Frontal cortex (tissue), 3 donors: ENCODE measurements at regions not wholly inside any gene's neighbourhood (a gene's known extent, or its start where the extent isn't known, plus 50 kb on each side); places are given as distances from the start of the nearest gene placed in this dataset.
A peak's percentile ranks its signal among the peaks of the same experiment; 100 is the strongest.
"Not testable (repeated sequence)": the region's sequence is repeated elsewhere in the genome, so short reads cannot be mapped to it uniquely, and the experiment has no call there.

Experiments
- DNase-seq, 2 donors: peaks; one replicate each; pipeline ENCODE4 v3.0.0; 2012; ENCODE audit warnings: low spot score in 2 of 2
- FAIRE-seq: peaks from 2 replicates; lab custom pipeline; 2012; peaks lifted over from hg19 to GRCh38; lab: Jason Lieb, UNC
- donor health status: control.
- donor health status: control.
- donor health status: control.

DNA sequence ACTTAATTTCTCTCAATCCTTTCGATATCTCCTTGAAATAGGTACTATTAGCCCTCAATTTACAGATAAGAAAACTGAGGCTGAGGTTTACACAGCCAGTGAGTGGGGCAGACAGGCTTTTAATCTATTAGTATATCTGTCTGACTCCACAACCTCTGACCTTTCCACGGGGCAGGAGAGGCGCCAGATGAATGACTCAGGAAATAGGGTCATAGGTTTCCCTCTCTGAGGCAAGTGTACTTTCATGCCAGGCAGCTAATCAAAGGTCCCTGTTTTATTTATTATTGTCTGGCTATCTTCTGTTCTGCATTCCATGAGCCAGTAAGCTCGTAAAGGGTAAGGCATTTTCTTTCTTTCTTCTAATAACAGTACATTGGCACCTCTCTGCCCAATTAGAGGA is 79.6 kb upstream of the KLF4 start:
- no peak for DNase-seq
- FAIRE-seq: no peak

DNA sequence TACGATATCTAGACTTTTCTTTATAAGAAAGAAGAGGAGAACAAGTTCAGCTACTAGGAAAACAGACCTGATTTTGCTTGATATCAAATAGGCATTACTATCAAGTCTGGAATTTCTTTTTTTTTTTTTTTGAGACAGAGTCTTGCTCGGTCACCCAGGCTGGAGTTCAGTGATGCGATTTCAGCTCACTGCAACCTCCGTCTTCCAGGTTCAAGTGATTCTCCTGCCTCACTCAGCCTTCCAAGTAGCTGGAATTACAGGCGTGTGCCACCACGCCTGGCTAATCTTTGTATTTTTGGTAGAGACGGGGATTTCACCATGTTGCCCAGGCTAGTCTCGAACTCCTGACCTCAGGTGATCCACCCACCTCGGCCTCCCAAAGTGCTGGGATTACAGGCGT is 78.8 kb upstream of the KLF4 start:
- DNase-seq, FAIRE-seq: not testable (repeated sequence)

DNA sequence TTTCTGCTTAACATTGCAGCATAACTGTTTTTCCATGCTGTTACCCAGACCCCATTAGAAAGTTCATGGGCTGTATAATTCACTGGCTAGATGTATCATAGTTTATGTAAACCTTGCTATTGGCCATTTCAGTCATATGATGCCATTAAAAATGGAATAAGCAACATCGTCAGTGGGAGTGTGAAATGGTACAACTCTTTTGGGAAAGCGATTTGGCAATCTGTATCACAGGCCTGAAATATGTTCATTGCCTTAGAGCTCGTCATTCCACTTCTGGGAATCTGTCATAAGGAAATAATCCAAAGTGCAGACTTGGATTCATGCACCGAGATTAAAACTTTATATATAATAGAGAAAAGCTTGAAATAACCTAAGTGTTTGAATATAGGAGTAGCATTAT is 77.9 kb upstream of the KLF4 start:
- FAIRE-seq: no peak
- DNase-seq: no peak

DNA sequence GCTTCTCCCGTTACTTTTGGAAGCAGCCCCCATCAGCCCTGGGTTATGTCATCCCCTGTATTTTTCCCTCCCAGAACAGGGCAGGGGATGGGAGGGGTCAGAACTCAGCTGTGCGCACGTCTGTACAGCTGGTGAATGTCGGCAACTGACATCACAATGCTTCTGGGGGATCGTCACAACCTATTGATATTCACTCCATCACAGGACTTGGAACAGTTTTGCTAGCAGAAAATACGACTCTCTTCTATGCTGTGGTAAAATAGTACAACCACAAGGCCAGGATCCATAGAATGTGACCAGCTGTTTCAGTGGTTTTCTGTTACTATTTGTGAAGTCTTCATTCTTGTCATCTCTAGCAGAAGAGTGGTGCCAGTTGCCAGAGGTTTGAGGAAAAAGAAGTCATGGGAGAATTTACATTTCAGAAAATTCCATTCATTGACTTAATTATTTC is 77.1 kb upstream of the KLF4 start:
- FAIRE-seq: no peak

DNA sequence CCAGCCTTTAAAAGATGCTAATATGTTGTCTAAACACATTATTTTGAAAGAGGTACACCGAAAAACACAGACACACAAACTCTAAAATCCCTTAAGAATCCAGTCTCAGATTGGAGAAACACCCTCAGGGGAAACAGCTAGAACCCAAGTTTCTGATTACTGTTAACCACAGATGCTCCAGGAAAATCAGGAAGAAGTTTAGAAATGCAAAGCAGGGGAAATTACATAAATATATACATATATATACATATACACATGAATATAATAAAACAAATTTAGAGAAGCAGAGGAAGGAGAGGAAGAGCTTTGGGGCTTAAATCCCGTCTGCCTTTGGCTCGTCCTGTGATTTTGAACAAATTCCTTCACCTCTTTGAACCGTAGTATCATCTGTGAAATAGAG is 73.2 kb upstream of the KLF4 start:
- DNase-seq (no peak), FAIRE-seq (no peak)

More for the DNA sequence above, 77.1 kb upstream of the KLF4 start:
- no peak for DNase-seq

DNA sequence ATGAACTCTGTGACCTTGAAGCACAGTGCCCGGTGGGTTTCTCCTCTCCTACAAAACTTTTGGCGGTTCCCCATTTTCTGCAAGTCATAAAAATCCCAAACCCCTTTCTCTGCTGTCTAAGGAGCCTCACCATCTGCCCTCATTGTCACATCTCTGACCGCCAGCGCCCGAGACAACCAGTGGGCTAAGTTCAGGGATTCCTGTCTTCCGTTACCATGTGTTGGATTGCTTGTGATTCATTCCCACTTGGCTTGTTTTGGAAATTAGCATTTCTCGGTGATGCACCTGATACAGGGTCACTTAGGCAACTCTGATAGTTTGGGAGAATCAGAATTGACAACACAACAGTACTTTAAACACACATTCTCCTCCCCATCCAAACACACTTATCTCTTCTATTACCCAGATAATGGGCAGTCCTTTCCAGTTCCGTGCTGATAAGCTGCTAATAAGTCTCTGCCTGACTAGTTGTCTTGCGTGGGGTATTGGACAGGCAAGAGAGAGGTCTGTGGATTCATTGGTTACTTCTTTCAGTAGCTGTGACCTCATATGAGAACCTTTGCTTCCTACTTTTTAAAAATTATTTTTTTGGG is 70.0 kb upstream of the KLF4 start:
- FAIRE-seq (no peak), DNase-seq (no peak)

DNA sequence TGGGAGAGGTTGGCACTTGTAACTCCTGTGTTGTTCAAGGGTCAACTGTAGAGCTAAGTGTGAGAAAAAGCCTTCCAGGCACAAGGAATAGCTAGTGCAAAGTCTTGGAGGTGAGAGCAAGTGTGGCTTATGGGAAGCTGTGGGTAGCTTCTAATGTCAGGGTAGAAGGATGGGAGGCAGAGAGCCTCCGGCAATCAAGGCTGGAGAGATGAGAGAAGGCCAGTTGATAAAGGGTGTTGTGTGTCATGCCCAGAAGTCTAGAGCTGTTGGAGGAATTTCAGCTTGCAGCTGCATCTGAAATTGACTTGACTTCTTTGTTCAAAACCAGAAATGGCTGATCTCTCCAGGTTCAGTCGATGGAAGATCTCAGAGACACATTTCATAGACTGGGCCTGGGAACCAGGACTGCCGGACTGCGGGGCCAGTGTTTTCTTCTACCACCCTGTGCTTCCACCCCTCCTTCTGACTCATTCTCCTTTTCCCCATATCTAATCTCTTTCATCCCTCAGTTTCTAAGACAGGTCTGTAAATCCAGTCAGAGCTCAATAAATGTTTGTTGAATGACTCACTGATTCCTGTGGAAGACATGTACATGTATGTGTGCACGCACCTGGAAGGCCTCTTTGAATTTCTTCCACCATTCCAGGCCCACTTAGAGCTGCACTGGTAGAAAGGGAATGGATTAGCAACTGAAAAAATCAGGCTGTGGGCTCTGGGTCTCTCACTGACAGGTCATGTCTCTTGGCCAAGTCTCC is 67.8 kb upstream of the KLF4 start:
- FAIRE-seq: no peak
- DNase-seq: no peak

DNA sequence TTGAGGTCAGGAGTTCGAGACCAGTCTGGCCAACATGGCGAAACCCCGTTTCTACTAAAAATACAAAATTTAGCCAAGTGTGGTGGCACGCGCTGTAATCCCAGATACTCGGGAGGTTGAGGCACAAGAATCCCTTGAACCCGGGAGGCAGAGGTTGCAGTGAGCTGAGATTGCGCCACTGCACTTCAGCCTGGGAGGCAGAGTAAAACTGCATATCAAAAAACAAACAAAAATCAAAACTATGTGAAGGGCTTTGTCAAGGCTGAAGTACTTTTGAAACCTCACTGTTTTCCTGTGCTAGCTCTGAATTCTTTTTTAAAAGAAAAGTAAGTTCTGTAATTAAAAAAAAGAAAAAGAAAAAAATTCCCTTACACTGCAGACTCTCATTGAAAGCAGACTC is 65.1 kb upstream of the KLF4 start:
- DNase-seq (no peak), FAIRE-seq (no peak)

DNA sequence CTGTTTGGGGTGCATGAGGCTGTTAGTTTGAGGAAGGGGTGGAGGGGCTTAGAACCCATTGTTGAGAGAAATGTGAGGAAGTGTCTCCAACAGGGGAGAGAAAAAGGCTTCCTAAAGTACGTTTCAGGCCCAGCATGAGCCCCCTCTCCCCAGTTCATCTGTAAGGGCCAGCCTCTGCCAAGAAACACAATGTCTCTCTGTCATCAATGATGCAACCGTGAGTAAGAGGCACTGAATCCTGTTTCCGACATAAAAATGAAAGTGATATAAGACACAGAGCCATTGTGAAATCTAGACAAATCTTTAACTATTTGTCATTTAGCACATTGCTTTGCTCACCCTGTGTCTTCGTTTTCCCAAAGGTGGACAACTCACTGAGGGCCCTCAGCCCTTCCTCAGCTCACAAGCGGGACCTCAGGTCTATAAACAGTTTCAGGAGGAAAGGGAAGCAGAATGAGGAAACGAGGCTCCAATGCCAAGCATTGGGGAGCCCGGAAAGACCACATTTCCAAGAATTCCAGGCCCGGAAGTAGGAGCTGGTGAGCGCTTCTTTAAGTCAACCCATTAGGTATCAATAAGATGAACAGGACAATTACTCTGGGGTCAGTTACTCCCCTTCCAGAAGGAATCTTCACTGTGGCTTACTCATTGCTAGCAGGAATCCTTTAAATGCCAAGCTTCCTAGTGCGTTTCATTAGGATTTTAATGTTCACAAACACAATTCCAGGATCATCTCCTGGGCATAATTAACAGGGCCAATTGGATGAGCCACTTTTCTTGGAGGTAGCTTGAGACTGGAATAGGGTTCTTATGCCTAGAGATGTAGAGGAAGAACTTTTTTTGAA is 59.0 kb upstream of the KLF4 start:
- DNase-seq: peak in 1 of 2 donors; percentile 25
- FAIRE-seq: no peak

DNA sequence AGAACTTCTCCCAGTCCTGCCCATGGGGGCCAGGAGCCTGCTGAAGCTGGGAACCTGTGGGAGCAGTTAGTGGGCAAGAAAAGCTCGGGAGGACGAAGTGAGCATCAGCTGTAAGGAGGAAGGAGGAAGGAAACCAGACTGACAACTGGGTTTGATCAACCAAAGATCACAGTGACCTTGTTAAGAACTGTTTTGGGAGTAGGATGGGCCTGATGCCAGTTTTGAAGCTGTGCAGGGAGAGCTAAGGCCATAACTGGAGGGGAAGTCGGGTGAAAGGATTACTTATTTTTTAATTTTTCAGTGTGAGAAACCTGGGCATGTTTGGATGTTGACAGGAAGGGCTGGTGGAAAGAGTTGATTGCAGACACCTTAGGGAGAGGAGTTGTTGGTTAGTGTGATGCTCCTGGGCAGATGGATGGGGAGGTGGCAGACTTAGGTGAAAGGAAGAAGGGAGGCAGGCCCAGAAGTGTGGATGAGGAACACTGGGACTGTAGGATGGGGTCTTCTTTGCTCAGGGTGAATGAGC is 58.3 kb upstream of the KLF4 start:
- DNase-seq (no peak), FAIRE-seq (no peak)

DNA sequence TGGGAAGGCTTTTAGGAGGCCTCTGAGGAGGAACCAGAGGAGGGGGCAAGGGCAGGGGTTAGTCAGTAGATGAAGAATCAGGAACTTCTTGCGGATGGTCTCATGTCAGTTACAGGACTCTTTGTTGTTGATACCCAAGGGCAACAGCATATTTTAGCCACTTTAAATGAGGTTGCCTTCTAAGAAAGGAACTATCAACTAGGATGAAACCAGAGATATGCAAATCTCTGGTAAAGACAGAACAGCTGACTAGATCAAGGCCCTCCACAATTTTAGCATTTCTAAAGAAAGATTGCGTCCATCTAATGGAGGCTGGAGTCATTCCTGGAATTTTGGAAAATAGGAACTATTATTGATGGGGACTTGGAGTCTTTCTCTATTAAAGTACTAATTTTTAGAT is 57.7 kb upstream of the KLF4 start:
- no peak for DNase-seq

DNA sequence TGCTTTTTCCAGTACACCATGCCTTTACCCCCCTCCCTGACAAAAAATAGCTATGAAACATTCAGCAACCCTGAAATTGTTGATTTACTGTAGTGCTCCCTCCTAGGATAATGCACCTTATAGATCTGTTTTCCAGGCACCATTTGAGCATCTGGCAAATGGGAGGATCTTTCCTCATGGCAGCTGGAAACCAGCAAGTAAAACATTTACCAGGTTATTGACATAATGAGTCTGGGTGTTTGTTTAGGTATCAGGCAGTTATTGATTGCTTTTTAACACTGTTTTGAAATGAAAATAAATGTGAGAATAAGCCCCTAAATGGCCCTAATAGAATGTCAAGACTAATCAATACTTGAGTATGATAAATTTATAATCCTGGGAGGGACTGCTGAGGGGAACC is 57.3 kb upstream of the KLF4 start:
- DNase-seq (no peak), FAIRE-seq (no peak)

More for the DNA sequence above, 57.7 kb upstream of the KLF4 start:
- no peak for FAIRE-seq

DNA sequence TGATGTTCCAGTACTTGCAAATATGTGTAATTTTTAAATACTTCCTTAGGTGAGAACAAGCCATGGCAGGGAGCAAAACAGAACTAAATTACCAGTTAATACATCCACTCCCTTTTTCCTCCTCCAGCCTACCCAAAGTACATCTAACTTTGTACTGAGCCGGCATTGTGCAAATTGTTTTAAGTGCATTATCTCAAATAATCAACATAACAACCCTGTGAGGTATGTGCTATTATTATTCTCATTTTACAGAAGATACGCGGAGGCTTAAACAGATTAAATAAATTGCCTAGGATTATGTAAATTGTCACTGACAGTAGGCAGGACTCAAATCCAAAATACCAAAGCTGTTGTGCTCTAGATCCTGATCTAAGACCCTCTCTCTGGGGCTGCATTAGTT is 55.5 kb upstream of the KLF4 start:
- DNase-seq (no peak), FAIRE-seq (no peak)

DNA sequence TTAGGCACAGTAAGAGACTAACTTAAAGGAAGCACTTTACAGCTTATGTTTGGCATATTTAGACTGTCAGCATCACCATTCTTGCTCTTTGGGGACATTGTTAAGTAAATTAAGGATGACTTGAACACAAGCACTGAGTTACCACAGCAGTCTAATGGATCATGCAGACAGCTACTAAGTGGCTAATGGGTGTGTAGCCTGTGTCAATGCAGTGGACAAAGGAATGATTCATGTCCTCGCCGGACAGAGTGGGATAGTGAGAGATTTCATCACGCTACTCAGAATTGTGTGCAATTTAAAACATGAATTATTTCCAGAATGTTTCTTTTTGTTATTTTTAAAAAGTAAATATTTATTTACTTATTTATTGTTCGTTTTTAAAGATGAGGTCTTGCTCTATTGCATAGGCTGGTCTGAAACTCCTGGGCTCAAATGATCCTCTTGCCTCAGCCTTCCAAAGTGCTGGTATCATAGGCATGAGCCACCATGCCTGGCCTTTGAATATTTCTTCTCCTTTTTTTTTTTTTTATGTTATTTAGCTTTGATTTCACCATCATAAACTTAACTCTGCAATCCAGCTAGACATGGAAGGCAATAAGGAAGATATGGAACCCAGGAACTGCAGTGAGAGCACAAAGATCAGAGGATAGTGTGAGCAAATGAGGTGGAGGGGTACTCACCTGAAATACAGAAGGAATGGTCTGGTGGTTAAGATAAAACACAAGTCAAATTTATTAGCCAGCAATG is 53.0 kb upstream of the KLF4 start:
- no peak for FAIRE-seq

DNA sequence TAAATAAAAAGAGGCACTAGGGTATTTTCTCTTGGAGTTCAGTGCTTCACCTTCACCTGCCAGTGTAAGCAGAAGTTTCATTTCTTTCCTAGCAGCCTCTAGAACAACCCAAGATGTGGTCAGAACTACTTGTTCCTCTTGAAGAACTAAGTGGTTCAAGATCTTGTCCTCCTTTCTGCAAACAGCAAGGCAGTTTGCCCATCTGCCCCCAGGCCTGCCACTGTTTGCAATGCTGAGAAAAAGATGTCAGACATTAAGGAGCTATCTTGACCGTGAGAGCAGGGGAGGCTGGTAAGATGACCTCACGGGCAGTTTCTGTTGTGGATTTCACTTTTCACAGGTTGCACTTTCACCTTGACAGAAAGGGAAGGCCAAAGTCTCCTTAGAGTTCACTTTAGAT is 52.0 kb upstream of the KLF4 start:
- no peak for DNase-seq
- FAIRE-seq: no peak

More for the DNA sequence above, 53.0 kb upstream of the KLF4 start:
- DNase-seq: no peak

DNA sequence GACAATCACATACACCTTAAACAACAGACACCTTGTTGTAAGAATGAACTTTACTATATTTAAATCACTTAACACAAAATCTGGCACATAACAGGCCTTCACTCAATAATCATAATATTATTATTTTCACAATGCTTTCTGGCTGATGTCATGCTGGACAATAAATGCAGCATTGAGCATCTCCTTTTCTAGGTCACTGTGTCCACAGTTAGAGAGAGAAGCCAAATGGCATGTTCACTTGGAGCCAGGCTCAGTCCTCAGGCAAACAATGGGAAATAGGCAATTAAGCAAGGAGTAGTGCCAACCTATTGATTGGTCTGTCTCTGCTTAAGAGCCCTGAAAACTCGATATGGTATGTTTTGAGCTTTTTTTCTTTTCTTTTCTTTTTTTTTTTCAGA is 50.6 kb upstream of the KLF4 start:
- DNase-seq (no peak), FAIRE-seq (no peak)

DNA sequence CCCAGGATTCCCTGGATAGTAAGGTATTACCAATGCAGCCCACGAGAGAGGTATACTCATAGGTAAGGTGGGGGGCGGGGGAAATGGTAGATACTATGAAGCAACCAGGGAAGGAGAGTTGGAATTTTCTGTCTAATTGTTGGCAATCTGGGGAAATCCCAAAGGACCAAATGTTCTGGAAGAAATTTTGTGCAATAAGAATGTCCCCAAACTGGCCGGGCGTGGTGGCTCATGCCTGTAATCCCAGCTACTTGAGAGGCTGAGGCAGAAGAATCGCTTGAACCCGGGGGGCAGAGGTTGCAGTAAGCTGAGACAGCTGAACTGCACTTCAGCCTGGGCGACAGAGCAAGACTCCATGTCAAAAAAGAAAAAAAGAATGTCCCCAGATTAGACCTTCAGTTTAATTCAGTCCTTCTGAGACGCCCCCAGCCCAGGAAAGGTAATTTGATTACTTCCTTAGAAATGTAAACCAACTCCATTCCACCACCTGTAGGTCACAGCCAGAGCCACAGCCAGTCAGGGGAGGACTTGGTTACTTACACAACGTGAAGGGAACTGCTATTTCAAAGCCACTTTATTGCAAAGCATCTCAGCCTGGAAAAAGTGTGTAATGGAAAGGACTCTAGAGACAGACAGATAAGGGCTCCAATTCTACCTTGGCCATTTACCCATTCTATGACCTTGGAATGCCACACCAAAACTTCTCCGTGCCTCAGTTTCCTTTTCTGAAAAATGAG is 50.0 kb upstream of the KLF4 start:
- DNase-seq (no peak), FAIRE-seq (no peak)
